CD4-positive, alpha-beta T cell treated with Interferon alpha-2 for 1 hour (primary cell): ENCODE measurements at regions not wholly inside any gene's neighbourhood (a gene's known extent, or its start where the extent isn't known, plus 50 kb on each side); places are given as distances from the start of the nearest gene placed in this dataset.
"Not testable (repeated sequence)": the region's sequence is repeated elsewhere in the genome, so short reads cannot be mapped to it uniquely, and the experiment has no call there.

Experiments used
- DNase-seq, 2 donors: peaks; one replicate each; pipeline ENCODE4 v3.0.0-alpha.2; 2020 to 2022

- DNase-seq = no peak
Measured at GRCh38 chr13:21228738-21229137, 52.3 kb downstream of the MRPL57 start.

DNA sequence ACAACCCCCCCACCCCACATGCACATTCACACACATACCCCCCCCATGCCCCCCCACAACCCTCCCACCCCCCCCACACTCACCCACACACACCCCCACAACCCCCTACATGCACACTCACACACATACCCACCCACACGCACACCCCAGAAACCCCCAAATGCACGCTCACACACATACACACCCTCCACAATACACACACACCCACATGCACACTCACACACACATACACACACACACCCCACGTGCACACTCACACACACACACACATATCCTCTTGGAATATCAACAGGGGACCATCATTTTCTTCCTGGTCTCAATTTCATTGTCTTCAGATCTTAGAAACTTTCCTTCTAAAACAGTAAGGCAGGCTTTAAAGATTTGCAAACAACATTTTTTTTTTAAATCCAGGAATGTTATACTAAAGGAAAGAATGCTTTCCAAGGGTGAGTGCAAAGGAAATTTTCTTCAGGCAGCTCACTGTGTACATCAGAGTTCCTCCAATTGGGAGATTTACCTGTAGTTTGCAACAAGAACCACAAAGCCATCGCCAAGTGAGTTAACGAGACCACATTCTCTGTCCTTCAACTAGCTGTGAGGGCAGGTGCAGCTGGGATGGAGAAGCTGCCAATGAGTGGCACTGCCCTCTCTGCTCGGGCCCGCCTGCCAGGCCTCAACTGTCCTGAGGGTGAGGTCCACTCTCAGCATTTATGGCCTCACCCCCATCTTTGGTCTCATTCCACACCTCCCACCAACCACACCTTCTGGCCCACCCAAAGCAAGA lies 53.0 kb downstream of the MRPL57 start:
- DNase-seq = no peak

DNA sequence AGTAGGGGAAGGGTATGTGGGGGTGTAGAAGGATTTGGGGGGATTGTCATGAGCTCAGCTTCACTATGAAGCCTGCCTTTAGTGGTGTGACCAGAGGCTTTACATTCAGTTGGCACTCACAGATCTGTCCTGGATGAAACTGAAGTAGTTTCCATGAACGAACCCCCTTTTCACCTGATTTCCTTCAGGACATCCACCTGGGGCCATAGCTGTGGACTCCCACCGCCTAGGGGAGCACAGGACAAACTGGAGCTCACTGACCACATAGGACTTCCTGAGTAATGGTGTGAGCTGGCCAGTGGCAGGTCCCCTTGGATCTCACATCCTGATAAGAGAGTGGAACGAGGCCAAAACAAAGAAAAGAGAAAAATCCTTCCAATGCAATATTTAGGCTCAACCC lies 54.1 kb downstream of the MRPL57 start:
- DNase-seq = no peak

DNA sequence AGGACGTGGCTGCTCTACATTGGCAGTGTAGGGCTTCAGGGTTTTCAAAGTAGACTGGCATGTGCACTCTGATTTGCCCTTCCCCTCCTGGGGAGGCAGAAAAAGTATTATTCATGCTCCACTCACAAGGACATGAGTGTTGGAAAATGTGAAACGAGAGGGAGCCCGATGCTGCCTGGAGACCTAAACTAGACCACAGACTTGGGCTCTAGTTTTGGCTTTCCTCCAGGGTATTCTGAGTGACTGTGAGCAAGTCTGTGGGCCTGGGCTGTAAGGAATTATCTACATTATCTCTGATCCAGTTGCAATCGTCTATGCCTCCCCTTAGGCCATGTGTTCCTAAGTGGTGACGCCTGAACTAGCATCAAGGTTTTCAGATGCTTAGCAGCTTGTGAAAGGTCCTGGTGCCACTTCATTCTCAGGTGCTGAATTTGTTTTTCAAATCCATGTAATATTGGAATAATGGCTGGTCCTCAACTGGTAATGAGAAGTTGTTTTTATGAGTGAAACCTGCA lies 55.0 kb downstream of the MRPL57 start:
- DNase-seq = no peak

DNA sequence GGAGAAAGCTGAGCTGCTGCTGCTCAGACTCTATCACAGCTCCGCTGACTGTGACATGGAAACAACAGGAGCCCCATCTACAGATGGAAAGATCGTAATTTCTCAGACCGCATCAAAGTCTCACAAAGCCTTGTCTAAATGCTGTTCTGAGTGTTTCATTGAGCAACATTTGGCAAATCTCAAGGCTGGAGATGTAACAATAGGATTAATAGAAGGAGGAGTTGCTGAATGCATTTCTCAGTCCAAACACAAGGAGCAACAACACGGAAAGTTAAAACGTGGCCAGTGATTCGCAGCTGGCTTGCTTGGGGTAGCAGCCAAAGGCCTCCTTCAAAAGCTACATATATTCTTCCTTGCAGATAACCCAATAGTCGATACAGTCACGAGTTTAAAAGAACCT lies 55.7 kb downstream of the MRPL57 start:
- DNase-seq = no peak

GRCh38 chr13:21232599-21232998 lies 56.1 kb downstream of the MRPL57 start:
- DNase-seq = no peak

DNA sequence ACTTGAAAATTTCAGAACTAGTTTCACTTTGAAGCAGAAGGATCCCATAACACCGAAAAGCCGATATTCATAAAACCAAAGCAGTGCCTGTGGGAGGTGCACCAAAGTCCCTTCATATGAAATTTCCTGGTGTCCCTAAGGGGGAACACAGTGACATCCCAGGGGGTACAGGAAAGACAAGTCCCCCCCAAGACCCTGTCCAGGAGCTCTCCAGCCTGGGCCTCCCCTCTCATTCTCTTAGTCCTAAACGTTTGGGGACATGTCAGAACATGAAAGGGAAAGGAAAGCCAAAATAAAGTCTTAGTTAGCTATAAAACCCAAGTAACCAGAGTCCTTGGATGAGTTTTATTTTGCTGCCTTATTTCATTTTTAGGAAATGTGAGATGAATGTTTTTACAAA lies 56.6 kb downstream of the MRPL57 start:
- DNase-seq = no peak

DNA sequence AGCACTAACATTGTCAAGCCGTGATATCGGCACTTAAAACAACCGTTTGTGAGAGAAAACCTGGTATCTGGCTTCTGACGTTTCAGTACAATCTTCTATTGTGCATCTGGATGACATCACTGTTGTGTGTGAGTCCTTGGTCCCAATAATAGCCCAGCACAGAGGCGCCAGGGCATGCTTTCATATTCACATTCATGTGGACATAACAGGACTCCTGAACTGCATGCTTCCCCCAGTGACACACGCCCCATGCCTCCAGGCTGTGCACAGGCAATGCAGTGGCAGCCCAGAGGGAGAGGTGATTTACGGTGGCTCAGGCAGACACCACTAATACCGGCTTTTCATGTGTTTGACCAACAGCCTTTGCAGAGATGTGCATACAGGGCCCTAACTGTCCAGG lies 58.1 kb downstream of the MRPL57 start:
- DNase-seq = no peak

DNA sequence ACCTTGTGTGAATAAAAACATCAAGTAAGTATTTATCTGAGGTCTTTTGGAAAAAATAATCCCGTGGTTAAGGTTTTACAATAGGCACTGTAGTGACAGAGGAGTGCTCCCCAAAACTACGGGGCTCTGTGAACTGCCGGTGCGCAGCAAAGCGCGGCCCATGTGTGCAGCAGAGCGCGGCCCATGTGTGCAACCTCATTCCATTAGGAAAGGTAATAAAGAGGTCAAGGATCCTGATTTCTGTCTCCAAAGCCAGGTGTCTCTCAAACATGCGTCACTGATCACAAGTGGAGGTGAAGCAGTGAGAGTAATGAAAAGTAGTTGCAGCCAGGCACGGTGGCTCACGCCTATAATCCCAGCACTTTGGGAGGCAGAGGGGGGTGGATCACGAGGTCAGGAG lies 58.7 kb downstream of the MRPL57 start:
- no peak for DNase-seq

- no peak for DNase-seq
Measured at GRCh38 chr13:21237081-21237480, 60.6 kb downstream of the MRPL57 start.

DNA sequence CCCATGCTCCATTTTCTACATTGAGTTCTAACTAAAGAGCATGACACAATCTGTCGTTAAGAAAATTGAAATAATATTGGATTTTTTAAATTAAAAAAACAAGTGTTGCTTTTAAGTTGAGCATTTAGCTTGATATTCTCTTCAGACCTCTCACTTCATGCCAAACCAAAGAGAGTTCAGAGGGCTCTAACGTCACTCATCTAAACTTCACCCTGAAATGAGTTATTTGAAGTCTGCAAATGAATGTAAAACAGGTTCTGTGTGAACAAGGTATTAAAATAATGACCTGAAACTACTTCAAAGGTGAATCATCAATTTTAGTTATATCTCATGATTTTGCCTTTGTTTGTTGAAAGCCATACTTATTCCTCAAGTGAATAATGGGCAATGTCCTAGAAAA lies 61.8 kb downstream of the MRPL57 start:
- no peak for DNase-seq

DNA sequence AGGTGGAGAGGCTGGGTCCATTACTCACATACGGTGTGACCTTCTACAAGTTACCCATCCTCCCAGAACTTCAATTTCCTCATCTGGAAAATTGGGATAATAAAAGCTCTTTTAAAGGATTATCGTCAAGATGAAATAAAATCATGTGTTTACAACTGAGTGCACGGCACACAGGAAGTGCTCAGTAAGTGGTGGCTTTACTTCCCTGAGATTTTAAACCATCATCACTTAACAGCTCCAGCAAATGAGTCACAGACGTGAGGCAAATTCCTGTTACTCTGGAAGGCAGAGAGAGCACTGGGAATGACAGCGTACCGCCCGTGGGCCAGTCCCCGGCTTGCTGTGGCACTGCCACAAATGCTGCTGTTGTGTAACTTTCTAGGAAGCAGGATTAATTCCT lies 64.1 kb downstream of the MRPL57 start:
- DNase-seq = no peak

DNA sequence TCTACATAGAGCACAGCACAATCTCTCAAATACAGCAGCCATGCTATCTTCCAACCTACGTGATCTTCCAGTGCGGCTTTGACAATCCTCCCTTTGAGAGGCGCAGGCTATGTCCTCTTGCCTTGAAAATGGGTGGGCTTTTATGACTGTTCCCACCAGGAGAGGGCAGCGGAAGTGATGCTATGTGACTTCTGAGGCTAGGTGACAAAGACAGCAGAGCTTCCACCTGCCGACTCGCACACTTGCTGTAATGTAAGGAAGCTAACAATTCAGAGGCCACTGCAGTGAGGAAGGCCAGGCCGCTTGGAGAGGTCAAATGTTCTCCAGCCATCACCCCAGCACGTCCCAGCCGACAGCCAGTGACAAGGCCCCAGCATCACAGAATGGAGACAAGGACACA lies 65.8 kb downstream of the MRPL57 start:
- DNase-seq = no peak

GRCh38 chr13:21243045-21243897 lies 66.8 kb downstream of the MRPL57 start:
- no peak for DNase-seq

DNA sequence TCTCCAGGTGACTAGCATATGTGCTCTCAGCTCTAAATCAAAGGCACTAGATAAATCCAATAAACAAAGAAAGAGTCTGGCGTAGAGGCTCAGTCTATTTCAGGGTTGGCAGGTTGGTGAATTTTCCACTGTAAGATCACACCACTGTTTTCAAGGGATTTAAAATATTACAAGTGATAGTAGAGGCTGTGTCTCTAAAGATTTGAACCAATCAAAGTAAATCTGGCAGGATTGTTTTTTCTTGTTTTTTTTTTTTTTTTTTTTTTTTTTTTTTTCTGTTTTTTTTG lies 67.4 kb downstream of the MRPL57 start:
- not testable (repeated sequence) for DNase-seq

DNA sequence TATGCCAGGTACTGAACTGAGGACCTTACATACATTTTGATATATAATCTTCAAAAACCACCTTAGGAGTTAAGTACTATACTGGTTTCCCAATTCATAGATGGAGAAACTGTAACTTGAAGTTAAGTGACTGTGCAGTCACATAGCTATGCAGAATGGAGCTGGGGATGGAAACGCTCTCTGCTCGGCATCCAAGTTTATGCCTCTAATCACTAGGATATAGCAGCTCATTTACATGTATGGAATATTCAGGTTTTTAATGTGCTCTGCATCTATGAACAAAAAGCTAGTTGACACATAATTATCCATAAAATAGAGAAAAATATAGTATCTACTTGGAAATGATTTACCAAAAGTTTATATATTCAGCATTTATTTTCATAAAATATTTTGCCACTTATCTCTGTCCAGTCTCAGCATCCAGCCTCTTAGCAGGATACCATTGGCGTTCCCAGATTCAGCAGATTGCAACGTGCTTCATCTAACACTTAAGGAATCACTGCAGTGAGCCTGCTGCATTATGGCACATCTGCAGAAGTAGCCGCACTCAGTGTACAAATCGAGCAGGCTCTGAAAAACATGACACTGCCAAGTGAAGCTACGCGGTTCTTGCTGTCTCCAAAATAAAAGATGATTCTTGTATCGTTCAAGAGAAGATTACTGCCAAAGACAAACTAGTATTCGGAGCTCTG lies 70.4 kb downstream of the MRPL57 start:
- no peak for DNase-seq

DNA sequence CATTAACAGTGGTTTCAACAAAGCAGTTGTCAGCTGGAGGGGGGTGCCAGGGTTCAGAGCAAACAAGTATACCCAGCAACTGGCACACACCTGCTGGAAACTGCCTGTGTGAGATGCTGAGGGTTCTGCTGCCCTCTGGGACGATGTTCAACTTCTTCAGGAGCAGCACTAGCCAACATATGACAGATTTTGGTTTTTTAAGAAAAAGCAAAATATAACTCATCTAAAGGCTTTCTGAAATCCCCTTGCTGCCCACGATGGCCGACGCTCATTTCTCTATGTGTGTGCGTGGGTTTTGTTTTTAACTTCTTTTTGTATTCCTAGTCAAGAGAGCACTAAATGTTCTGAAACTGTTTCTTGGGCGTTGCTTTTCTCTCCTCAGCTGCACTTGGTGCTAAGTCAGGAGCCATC lies 79.9 kb downstream of the MRPL57 start:
- DNase-seq = no peak

- no peak for DNase-seq
Measured at GRCh38 chr13:21256891-21257290, 80.4 kb downstream of the MRPL57 start.

GRCh38 chr13:21259571-21260455 lies 83.4 kb downstream of the MRPL57 start:
- no peak for DNase-seq

DNA sequence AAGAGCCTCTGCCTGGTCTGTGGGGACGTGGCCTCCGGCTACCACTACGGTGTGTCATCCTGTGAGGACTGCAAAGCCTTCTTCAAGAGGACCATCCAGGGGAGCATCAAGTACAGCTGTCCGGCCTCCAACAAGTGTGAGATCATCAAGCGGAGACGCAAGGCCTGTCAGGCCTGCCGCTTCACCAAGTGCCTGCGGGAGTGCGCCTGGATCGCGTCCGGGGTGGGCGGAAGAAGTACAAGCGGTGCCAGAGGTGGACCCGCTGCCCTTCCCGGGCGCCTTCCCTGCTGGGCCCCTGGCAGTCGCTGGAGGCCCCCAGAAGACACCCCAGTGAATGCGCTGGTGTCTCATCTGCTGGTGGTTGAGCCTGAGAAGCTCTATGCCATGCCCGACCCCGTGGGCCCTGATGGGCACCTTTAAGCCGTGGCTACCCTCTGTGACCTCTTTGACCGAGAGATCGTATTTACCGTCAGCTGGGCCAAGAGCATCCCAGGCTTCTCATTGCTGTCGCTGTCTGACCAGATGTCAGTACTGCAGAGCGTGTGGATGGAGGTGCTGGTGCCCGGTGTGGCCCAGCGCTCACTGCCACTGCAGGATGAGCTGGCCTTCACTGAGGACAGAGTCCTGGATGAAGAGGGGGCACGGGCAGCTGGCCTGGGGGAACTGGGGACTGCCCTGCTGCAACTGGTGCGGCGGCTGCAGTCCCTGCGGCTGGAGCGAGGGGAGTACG lies 84.3 kb downstream of the MRPL57 start:
- DNase-seq = not testable (repeated sequence)

- DNase-seq = not testable (repeated sequence)
Measured at GRCh38 chr13:21261487-21262216, 85.2 kb downstream of the MRPL57 start.
